AML-193 (cell line): ENCODE measurements at regions not wholly inside any gene's neighbourhood (a gene's known extent, or its start where the extent isn't known, plus 50 kb on each side); places are given as distances from the start of the nearest gene placed in this dataset.

ENCODE experiments used
- DNase-seq, 2 experiments: peaks; one replicate each; lab custom pipeline; 2025; lab: John Stamatoyannopoulos, UW

DNA sequence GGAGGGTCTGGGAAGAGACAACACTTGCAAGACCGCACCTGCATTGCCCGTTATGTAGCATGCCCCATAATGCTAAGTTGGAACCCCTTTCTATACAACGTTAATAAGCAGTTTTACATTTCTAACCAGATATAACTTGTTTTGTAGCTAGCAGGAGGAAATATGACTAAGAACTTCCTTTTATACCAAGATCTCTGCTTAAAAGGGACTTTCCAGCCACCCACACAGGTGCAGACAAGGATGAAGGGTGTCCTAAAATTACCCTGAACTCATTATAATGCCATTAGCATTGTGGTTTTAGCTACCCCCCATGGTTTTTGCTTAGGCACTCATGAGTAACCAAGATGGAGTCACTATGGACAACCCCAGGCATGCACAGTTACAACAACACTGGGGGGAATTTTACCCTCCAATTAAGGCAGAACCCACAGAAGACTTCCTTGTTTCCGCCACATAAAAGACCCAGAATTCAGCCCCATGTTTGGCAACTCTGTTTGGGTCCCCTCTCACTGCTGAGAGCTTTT is 362.8 kb downstream of the CBLN2 start:
- no peak for DNase-seq

DNA sequence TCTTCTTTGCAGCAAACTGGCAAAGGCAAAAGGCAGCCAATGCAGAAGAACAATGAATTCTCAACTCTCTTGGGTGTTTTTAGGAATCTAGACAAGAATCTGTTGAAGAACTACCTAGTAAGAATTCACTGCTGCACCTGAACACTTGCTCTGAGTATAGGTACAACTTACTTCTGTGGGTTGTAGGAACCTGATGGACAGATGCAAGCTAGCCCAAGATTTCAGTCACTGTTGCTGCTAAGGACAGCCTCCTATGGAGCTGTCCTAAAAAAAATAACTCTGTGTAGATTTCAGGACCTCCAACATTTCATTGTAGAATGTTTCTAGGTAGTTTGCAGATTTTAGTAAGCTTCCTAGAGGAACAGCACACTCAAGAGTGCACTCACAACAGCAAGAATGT is 363.5 kb downstream of the CBLN2 start:
- no peak for DNase-seq

DNA sequence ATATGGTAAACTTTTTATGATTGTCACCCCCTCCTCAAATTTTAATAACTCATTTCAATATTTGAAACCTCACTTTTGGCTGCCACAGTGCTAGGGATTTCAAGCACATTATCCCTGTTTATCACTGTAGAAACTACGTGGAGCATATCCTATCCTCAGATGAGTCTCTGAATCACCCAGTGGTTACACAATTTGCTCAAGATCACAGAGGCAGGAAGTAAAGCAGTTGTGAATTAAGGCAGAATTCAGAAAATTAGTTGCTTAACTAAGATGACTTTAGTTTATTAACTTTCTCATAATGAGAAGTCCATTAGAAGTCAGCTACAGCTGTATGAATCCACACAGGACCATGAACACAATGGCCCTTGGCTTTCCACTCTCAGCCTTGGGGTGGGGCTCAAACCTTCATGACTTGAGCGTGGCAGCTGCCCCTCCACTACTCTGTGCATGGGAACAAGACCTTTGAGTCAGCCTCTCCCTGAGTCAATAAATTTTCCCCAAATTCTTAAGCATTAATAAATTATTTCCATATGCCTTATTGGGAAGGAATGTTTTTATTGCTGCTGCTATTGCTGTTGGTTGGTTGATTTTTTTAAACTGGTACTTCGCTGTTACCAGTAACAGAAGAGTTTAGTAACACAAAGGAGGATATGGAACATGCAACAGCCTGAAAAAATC is 369.0 kb downstream of the CBLN2 start:
- no peak for DNase-seq

DNA sequence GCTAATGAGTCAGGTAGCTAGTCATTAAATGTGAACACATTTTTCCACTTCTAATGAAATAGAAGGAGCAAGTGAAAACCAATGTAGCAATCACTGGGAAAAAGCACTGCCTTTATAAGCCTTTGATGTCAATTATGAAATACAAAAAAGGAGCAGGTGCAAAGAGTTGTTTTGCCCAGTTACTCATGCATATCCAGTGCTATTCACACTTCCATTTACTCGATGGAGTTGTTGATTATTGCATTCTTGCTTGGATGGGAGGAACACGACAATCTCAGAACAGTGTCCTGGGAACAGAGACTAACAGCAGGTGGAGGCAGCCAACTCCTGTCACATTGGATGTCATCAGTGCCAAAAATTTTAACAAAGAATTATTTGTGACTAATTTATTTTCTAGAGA is 372.5 kb downstream of the CBLN2 start:
- no peak for DNase-seq

DNA sequence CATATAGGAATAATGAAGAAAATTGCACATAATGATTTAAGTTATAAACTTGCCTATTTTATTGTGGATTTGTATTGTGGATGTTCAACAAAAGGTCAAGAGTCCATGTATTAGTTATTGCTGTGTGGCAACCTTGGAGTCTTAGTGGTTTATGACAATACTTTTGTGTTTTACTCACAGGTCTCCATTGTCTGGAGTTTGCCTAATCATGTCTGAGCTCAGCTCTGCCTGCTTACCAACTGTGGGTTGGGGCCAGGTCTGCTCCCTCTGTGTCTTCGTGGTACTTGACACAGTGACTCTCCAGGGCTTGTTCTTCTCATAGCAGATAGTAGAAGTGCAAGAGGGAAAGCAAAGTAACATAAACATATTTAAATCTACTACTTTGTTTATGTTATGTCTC is 382.5 kb downstream of the CBLN2 start:
- DNase-seq, result no peak

DNA sequence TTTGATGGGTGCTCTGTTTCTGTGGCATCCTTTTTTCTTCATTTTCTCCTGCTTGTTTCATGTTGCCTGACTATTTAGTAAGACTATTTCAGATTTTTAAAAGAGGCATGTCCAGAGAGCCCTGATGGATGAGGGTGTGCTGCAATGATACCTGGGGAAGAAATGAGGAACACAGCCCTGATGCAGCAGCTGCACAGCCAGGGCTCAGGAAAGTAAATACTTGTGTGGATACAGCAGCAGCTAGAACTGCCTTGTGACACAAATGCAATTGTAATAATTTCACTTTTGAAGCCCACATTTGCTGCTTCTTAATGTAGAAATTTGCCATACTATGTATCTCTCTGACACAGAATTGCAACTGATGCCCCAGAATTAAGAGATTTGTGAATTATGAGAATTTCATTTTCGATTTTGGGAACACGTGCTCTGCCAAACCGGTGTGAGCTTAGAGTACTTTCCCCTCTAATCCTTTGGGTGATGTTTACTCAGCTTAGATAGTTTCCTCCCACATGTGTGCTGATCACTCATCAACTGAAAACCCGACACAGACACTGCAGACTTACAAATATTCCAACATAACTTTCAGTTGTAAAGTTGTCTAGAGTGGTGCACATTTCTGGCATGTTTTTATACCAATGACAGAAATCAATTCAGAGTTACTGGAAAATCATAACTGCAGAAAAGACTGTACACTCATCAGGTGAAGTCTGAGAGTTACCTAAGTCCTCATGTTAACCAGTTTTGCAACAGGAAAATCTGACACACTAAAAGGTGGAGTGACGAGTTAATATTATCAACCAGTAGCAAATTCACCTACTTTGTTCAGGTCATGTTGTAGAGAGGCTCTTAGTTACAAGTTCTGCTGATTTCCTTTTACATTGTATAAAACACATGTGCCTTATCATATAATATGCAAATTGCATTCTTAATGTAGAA is 383.4 kb downstream of the CBLN2 start:
- DNase-seq, result no peak

DNA sequence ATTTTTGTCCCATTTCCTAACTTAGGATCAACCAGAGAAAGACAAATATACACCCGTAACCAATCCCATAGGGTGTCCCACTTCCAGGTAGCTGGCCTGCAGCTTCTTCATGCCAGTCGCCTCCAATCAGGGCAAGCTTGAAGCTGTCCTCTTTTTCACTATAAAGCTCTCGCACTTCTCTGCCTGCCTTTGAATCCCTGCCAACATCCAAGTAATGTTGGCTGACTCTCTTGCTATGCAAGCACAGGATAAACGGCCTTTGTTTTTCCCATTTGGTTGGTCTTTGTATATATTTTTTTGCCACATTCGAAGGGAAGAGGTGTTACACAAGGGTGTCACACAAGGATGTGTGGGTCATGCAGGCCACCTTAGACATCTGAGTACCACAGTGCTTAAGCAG is 388.8 kb downstream of the CBLN2 start:
- DNase-seq, result no peak

DNA sequence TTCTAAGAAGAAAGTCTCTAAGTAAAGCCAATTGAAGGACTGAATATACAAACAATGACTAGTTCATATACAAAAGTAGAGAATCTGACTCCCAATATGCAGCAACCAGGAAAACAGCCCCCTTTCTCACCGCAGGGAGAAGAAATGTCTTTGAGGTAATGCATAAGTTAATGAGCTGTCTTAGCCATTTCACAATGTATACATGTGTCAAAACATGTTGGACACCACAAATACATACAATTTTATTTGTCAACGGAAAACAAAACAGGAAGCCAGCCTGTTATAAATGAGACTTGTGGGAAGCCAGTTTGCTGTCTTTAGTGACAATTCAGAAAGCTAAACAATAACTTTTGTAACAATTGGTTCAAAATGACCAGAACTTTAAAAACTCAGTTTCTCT is 389.2 kb downstream of the CBLN2 start:
- no peak for DNase-seq

DNA sequence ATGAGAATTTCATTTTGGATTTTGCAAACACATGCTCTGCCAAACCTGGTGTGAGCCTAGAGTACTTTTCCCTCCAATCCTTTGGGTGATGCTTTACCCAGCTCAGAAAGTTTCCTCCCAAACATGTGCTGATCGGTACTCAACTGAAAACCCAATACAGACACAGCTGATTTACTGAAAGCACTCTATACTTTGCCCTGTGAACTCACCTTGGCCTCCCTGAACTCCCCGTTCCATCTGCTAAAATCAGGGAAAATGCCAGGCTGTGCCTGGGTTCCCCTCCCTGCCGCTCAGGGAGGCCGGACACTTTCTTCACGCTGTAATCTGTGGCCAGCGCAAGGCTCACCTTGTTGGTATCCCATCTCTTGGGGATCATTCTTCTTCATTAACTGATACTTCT is 391.2 kb downstream of the CBLN2 start:
- DNase-seq, result no peak

DNA sequence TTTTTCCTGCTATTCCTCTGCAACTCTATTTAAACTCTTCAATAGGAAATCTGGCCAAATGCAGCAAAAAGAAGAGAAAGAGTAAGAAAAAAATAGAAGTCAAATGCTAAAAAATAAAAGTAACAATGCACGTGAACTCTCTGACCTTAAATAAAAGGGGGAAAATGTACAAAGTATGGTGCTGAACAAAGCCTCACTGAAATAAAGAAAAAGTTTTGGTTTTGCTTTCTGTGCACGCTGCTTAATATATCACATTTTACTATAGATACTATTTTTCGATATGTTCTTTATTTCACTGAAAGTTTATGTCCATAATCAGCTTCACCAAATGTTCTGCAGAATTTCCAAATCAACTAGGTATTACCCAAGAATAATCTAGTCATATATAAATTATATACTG is 396.3 kb downstream of the CBLN2 start:
- no peak for DNase-seq

DNA sequence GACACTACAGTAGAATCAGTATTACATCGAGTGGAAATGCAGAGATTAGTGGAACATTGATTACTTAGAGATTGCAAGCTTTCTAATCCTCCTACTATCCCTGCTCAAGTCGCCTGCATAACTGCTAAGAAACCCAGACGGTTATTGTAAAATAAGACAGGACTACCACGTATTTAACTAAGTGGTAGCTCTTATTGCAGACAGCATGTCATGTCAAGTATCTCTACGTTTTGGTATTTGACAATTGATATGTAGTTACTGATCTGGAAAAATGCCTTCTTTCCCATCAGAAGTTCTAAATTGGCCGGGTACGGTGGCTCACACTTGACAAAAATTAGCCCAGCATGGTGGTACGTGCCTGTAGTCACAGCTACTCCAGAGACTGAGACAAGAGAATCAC is 404.1 kb downstream of the CBLN2 start:
- no peak for DNase-seq

DNA sequence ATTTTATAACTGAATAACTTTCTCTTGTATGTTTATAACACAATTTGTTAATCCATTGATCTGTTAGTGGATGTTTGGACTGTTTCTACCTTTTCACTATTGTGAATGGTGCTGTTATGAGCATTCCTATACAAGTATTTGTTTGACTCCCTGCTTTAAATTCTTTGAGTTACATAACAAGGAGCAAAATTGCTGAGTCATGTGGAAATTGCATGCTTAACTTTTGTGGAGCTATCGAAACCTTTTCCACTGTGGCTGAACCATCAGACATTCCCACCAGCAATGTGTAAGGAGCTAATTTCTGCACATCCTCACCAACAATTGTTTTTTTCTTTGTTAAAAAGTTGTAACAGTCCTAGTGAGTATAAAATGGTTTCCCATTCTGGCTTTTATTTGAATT is 415.5 kb downstream of the CBLN2 start:
- no peak for DNase-seq

DNA sequence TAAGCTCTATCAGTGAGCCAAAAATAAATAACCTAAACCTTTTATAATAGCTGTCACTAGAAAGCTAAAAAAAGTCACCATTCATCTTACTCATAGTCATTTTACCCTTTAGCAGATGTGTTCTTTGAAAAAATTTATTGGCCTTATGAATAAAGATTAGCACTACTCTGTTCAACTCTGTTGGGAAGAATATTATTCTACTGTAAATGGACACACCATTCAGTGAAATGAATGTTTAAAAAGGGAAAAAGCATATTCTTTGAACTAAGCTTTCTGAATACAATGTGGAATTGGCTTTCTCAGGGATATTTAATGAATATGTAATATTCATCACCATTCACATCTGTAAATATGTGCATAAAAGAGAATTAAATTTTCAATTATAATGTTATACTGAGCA is 422.0 kb downstream of the CBLN2 start:
- no peak for DNase-seq

DNA sequence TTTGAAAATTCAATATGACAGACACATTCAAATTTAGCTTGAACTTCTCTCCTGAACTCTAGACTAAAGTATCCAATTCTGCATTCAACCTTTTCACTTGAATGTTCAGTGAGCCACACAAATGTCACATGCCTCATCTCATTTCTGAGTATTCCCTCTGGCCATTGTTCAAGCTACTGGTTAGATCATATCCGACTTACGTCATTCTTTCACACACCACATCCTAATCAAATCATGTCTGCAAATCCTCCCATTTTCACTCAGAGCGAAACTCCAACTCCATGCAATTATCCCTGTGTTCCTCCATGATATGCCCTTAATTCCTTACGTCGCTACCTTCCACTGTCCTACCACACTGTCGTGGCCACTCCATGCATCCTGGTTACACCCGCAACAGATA is 425.1 kb downstream of the CBLN2 start:
- DNase-seq, result no peak

DNA sequence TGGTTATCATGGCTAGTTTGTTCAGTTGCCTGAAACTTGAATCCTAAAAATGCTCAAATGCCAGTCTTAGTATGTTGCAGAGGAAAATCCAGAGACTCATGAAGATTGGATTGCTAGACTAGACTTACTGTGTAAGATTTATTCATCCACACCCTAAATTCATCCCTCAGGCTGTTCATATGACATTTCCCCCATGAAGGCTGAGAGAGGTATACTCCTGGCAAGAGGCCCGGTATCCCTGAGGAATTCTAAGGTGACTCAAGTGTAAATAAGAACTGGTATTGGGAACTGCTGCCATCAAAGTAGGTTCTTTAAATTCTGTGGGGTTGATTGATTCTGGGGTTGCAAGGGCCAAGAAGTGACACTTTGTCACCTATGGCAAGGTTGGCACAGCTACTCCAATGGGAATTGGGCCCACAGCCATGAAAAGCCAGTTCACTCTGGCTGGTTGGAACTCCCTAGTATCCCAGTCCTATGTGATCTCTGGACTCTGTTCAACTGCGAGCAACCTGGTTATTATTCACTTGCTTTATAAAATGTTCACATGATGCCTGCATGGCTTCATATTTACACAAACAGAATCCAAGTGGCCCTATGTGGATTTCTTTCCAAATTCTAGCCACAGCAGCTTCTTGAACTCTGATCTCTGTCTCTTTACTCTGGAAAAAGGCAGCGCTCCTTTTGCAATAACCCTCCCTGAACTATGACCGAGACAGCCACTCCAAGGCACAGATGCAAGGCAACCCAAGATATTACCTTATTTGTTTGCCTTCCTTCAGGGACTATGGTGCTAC is 429.1 kb downstream of the CBLN2 start:
- DNase-seq, result no peak

DNA sequence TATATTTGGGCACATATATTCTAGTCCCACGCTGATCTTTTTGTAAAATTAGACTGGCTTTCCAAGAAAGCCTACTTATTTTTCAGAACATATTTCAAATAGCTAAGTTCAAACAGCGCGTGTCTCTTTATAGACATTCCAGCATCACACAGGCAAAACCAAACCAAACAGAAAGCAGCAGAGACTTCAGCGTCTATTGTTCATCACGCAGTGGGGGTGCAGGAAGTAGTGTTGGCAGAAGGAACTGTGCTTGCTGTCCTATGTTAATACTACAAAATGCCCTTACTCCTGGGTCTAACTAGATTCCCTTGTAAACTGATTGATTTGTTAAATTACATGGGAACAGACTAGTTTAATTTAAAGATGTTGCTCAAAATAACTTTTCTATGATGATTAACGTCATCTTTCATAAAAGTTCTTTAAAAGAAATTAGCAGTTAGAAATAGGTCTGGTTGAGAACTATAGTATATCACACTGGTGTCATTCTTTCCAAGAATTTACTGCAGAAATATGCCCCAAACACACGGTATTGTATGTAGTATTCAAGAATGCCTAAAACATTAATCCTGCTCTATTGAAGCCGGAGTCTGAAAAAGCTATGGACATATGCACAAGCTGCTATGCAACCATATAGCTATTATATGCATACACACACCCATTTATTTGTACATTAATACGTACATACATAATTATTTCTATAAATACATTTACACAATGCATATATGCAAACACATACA is 436.3 kb downstream of the CBLN2 start:
- DNase-seq, result no peak

DNA sequence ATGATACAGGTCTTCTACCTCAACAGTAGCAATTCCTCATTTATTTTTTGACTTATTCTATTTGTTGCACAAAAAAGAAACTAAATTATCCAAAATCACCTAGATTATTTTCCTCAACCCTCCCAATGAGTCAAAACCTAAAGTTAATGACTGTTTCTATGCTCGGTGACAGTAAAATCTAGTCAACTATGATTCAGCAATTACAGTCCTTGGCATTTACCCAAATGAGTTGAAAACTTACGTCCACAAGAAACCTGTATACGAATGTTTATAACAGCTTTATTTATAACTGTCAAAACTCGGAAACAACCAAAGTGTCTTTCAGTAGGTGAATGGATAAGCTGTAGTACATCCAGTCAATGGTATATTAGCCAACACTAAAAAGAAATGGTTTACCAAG is 439.3 kb downstream of the CBLN2 start:
- DNase-seq, result no peak

DNA sequence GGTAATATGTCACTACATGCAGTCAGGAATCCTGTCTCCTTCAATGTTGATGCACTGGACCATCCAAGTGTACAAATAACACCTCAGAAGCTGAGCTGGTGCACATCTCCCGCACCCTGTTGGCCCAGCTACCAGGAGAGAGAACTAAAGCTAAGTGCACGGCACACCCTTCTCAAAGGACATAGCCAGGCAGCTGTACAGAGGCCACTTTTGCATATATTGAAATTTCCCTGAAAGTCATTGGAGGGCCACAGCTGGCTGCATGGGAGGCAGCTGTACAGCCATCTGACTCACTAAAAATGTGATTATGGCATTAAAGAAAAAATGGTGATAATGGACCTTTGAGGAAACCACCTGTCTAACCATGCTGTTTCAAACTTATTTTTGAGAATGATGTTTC is 441.7 kb downstream of the CBLN2 start:
- DNase-seq, result no peak

DNA sequence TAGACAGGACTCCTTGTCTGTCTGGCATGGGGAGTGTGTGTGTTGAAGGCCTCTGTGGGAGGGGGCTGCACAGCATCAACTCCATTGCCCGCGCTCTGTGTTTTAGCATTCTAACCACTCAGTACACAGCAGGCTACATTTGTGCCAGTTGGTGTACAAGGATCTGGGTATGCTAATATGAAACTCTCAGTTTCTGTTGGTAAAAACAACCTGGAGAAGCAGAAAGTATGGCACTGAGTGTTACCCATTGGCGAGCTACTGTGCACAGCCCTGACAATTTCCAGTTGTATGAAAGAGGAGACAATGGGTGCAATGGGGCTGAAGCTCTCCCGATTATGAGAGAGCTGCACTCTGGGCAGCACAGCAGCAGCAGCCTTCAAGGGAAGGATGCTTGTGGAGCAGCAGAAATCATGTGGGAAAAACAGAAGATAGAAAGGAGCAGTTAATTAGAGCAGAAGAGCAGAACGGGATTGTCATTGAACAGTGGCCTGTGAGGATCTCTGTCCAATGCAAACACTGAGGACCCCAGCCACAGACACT is 443.6 kb downstream of the CBLN2 start:
- DNase-seq, result no peak

DNA sequence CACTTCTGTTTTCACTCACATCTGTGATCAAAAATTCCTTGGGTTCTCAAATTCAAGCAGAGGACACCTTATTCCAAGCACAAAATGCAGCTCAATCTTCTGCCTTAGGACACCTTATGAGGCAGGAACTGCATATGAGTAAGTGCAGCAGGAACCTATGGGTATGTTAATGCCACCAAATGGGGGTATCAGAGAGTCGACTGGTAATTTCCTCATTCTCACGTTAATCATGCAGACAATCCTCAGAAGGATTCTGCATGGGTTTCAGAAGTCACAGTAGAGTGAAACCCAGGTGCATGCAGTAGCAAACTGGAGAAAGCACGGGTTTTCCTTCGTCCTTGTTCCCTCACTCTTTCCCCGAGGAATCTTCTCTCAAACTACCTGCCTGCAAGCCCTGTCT is 452.8 kb downstream of the CBLN2 start:
- DNase-seq, result no peak

DNA sequence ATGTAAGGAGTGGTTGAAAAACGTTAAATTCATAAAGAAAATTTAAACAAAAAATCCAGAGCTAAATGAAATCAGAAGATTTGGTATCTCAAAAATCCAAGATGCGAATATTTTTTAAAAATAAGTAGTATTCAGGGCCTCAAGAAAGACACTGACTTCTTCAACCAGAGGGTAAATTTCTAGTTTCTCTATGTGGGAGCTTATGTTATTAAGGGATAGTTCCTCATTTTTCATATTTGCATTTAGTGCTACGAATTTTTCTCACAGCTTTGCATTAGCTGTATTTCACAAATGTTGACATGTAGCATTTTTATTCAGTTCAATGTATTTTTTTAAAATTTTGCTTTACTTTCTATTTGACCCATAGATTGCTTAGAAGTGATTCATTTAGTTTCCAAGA is 454.7 kb downstream of the CBLN2 start:
- no peak for DNase-seq

DNA sequence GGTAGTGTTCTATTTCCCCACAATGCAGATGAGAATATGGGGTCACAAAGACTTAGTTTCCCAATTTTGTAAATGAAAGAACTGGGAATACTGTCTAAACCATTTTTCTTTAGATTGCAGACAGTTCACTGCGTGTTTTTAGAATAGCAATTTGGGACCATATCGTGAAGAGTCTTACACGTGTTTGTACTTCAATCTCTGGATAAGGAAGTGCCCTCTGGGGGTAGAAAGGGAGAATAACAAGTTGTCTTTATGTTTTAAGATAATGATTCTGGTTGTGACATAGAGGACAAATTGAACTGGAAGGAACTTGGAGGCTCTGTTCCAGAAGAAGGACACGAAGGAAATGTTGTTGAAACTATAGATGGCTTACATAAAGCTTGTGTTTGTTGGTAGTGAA is 457.7 kb downstream of the CBLN2 start:
- peak; percentile 7 to 42 for DNase-seq
